Inferior parietal cortex (tissue), 1 donor: ENCODE measurements at regions not wholly inside any gene's neighbourhood (a gene's known extent, or its start where the extent isn't known, plus 50 kb on each side); places are given as distances from the start of the nearest gene placed in this dataset.

Experiments used
- DNase-seq: peaks from one replicate; pipeline ENCODE4 v3.0.0-alpha.2; 2016; ENCODE audit errors: extremely low spot score

GRCh38 chr11:130614591-130614990 lies 166.1 kb downstream of the ADAMTS15 start:
- DNase-seq = no peak

GRCh38 chr11:130615561-130615960 lies 167.1 kb downstream of the ADAMTS15 start:
- no peak for DNase-seq

- no peak for DNase-seq
Measured at GRCh38 chr11:130616573-130616972, 168.1 kb downstream of the ADAMTS15 start.

DNA sequence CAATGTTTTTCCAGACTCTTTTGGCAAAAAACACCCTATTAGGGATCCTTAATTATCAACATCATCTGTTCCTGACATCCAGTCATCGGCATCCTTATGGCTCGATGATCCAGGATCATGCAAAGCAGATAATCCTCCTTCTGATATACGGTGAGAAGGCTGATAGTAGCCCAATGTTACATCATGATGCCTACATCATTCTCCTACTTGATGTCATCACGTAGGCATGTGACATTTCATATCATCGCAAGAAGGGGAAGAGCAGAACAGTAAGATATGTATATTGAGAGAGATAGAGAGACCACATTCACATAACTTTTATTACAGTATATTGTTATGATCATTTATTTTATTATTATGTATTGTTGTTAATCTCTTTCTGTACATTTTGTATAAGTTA lies 168.6 kb downstream of the ADAMTS15 start:
- DNase-seq = no peak

DNA sequence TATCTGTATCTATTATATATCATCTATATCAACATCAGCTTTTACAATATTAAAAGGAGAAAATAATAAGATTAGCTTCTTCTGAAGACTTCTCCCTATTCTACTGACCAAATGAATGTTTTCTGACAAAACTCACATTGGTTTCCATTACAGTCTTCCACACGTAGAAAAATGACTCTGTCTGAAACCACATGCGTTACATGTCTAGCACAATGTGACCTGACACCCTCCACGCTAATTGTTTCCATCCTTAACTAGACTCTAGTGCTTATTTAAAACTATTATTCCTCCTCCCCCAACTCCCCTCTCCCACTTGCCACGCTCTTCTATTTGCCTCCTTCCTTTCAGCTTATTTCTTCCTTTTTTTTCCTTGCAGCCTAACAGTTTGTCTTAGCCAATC lies 172.1 kb downstream of the ADAMTS15 start:
- no peak for DNase-seq

- DNase-seq = no peak
Measured at GRCh38 chr11:130622141-130622542, 173.7 kb downstream of the ADAMTS15 start.

- DNase-seq = no peak
Measured at GRCh38 chr11:130623670-130624668, 175.5 kb downstream of the ADAMTS15 start.

DNA sequence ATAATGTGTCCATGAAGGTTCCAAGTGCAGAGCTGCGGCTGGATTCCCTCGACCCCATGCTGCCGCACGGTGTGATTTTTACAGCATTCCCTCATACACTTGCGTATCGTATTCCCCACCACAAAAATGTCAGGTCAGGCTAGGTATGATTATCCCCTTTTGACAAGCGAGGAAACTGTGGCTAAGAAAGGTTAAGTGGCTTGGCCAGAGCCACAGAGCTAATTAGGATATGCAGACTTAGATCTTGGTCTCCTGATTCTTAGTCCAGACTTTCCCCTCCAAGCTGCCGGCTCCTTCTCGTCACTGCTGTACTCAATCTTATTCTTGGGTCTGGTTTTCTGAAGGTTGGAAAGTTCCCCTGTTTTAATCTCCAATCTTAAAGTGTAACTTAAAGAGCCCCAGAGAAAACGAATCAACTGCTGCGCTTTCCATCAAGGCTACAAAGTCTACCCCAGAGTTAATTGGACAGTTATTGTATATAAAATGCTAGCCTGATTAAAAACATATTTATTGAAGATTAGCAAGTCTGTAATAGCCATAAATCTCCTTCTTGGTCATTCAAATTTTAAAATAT lies 176.6 kb downstream of the ADAMTS15 start:
- no peak for DNase-seq

DNA sequence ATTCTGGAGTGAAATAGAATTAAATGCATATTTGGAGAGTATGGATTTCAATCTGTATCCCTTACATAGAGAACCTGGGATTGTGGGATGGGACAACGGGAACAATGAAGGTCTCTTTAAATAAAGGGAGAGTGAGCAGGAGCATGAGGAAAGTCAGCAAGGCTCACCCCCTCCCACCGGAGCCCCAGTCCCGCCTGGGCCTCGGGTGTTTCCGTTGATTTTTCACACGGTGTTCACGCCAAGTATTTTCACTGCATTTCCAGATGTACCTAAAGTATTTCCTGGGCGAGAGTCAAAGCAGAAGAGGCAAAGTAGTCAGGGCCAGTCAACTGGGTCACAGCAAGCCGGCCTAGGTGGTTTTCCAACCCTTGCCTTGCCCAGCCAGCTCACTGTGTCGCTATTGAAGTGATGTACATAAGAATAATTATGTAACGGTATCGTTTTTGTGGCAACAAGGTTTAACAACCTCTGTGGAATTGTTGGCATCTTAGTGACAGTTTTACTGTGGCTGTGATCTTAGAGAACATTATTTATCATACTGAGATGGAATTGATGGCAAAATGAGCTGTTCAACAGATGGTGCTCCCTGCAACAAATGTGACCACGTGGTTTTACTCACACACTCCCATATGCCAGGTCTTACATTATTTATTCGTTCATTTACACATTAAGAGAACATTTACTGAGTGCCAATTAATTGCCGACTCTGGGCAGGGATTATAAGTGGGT lies 177.3 kb downstream of the ADAMTS15 start:
- DNase-seq = no peak

DNA sequence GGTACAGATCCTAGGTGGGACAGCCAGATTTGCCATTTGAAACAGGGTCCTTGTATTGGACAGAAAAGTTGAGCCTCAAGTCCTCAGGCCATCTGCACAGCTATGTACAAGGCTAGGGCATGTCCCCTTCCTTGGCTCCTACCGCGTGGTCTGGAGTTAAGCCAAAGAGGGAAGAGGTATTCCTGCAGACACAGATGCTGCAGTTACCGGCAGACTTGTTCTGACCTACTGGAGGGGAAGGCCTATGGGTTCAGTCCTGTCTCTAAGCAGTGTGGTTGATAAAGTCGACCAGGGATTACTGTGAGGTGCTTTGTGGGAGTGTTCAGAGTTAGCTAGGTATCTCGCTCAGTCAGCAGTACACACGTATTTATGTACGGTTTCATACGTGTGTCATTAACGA lies 180.6 kb downstream of the ADAMTS15 start:
- no peak for DNase-seq

DNA sequence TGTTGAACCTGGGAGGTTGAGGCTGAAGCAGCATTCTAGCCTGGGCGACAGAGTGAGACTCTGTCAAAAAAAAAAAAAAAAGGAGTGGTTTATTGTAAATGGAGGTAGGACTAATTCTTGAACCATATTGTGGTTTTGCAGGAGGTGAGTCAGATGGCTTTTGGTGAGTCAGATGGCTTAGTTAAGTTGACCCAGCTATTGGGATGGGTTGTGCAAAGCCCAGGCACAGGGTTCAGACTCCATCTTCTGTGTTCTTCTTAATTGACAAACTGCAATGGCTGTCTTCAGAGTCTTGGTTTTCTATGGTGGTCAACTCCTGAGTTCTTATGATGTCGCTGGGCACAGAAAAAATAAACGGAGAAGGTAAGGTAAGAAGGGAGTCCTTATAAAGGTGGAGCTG lies 182.7 kb downstream of the ADAMTS15 start:
- no peak for DNase-seq

- DNase-seq = no peak
Measured at GRCh38 chr11:130633466-130633865, 185.0 kb downstream of the ADAMTS15 start.

DNA sequence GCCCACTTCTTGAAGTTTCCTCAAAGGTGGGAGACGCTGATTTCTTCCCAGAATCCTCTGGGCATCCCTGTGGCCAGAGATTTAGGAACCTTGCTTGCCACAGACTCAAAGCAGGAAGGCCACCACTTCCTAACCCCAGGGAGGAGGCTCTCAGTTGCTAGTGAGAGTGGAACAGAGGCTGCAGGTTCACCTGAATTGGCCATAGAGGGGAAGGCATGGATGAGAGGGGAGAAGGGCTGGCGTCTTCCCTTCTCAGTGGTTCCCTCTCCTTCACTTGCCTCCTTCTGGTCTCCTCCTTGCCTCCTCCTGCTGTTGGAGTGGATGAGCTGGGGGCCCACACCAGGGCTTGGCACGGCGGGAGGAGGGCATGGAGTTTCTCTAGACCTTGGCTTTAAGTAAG lies 185.7 kb downstream of the ADAMTS15 start:
- no peak for DNase-seq

GRCh38 chr11:130634961-130635473 lies 186.6 kb downstream of the ADAMTS15 start:
- DNase-seq = no peak

DNA sequence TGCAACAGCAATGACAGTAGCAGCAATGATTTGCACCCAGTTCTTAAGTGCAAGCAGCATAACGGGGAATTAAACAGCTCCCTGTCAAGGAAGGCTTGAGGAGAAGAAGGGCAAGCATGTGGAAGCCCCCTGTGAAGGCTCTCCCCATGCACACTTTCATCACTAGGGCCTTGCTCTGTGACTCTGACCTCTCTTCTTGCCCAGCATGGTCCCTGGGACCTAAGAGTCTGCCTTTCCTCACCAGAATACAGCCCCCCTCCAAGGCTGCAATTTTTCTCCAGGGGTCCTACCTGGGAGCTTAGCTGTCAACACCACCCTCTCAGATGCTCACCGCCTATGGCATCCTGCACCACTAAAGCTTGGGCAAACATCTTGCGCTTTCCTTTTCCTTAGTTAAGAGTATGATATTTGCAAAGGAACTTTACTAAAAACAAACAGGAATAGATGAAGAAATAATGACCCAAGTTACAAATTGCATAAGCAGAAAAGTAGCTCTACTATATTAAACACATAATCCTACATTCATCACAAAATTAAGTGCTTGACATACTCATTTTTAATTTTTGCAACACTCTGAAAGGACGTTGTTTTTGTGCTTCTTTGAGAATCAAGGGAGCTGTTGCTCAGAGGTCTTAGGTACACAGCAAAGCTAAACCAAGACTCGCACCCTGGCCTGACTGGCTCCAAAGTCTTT lies 187.6 kb downstream of the ADAMTS15 start:
- DNase-seq = no peak

DNA sequence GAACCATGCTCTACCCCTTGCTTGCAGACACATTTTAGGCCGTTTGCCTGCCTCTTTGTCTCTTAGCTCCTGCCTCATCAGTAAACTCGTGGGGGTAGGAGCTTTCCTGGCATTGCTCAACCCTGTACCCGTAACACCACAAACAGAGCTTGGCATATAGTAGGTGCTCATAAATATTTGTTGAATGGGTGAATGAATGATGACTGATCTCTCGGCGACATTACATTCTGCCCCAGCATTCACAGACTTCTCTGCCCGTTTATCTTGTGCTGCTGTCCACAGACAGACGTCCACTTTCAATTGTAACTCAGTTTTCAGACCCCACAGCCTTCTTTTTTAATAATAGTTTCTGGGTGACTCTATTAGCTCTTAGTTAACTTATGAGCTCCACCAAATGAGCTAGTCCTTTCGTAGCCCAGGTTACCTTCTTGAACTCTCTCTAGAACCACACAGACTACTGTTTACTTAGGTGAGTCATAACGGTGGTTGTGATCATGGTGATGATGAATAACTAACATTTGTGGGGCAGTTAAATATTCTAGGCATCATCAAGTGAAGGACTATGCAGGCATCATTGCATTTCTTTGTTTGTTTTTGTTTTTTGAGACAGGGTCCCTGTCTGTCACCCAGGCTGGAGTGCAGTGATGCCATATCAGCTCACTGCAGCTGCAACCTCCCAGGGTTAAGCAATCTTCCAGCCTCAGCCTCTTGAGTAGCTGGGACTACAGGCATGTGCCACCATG lies 188.4 kb downstream of the ADAMTS15 start:
- no peak for DNase-seq

- DNase-seq = no peak
Measured at GRCh38 chr11:130637566-130637965, 189.1 kb downstream of the ADAMTS15 start.

DNA sequence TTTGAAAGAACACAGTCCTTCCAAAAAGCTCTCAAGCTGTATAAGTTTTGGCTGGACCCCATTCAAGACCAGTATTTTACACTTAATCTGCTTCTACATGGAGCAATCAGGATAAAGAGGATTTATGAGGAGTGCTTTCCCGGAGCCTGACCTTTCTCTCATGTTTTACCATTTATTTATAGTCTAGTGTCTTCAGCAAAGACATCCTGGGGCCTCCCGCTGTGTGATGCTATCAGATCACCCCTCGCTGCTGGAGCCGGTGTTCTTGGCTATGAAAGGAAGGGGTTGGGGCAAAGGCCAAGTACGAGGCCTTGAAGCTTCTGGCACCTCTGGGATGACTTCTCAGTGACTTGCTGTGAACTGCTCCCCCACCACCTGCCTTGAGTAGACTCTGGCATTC lies 189.6 kb downstream of the ADAMTS15 start:
- DNase-seq = no peak

DNA sequence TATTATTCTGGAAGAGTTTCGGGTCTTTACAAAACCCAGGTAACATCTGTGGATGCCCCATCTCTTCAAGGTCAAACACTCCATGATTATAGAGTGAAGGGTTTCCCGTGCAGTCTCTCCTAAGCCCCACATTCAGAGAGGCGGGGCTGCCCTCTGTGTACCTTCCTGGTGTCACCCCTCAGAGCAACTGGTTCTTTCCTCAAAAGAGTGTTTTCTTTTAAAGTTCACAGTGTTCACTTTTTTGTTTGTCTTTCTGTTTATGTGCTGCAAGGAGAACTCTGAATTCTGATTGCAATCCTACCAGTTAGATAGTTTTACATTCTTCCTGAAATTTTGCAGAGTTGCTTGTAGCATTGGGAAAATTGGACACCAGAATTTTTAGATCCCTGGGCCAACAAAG lies 190.2 kb downstream of the ADAMTS15 start:
- DNase-seq = no peak

GRCh38 chr11:130639369-130639768 lies 190.9 kb downstream of the ADAMTS15 start:
- DNase-seq = no peak

DNA sequence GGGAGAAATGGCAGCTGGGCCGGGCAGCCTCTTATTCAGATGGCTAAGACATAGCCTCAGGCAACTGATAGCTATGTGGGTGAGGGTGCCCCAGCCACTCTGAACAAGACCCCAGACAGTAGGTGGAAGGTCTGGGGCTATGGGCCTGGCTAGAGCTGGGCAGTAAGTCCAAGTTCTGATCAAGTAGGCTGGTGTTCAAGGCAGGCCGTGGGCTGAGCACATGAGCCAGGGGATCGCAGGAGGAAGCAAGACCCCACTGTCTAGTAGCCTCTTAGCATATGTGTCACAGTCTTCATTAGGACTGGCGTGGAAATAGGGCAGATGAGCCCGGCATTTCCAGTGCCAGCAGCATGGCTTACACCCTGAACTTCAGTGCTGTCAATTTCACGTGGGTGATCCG lies 192.1 kb downstream of the ADAMTS15 start:
- no peak for DNase-seq
